ENCODE measurements at regions not wholly inside any gene's neighbourhood (a gene's known extent, or its start where the extent isn't known, plus 50 kb on each side); places are given as distances from the start of the nearest gene placed in this dataset.

DNA sequence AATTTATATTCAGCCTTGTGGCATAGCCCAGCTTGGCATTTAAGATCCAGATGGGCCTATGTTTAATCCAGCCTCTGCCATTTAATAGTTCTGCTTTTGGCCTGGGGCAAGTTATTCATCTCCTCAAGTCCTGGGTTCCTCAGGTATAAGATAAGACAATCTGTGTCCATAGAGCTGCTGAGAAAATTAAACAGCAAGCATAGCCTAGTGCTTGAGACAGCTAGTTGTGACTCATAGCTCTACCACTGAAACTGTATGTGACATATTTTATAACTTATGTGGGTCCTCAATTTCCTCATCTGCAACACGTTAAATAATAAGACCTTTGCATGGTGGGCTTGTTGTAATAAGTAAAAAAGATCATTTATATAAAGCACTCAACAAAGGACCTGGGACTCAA, 53.3 kb upstream of the ATP10B start:
- TF ChIP-seq, protein P1, sequence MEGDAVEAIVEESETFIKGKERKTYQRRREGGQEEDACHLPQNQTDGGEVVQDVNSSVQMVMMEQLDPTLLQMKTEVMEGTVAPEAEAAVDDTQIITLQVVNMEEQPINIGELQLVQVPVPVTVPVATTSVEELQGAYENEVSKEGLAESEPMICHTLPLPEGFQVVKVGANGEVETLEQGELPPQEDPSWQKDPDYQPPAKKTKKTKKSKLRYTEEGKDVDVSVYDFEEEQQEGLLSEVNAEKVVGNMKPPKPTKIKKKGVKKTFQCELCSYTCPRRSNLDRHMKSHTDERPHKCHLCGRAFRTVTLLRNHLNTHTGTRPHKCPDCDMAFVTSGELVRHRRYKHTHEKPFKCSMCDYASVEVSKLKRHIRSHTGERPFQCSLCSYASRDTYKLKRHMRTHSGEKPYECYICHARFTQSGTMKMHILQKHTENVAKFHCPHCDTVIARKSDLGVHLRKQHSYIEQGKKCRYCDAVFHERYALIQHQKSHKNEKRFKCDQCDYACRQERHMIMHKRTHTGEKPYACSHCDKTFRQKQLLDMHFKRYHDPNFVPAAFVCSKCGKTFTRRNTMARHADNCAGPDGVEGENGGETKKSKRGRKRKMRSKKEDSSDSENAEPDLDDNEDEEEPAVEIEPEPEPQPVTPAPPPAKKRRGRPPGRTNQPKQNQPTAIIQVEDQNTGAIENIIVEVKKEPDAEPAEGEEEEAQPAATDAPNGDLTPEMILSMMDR (IDR thresholded peaks at IDR 0.05 in 4 of 5, conservative IDR thresholded peaks at IDR 0.05 in 1 of 5): no peak
- TF ChIP-seq POLR2A (IDR thresholded peaks at IDR 0.05): no peak
